Endothelial cell of umbilical vein (primary cell): ENCODE measurements at regions not wholly inside any gene's neighbourhood (a gene's known extent, or its start where the extent isn't known, plus 50 kb on each side); places are given as distances from the start of the nearest gene placed in this dataset.

Experiments used
- POLR2A ChIP-seq: IDR thresholded peaks from 2 replicates; pipeline ENCODE4 v1.6.1; 2012; ENCODE audit warnings: low read depth, mild to moderate bottlenecking, control low read depth, low read length
- TF ChIP-seq, protein P1 (sequence below), 2 donors: IDR thresholded peaks; 1 replicate in 1 of 2; 2 replicates in 1 of 2; pipeline ENCODE4 v1.5.1; 2011; ENCODE audit warnings: low read length in 2 of 2, mild to moderate bottlenecking in 2 of 2, moderate library complexity in 2 of 2, control low read depth in 1 of 2, inconsistent platforms in 1 of 2, low read depth in 1 of 2; ENCODE audit not compliant: insufficient read depth in 1 of 2; ENCODE audit errors: extremely low read depth in 1 of 2
- TF ChIP-seq, protein P2 (sequence below): IDR thresholded peaks from 2 replicates; pipeline ENCODE4 v1.6.1; 2011; ENCODE audit not compliant: insufficient read depth, insufficient read length

DNA sequence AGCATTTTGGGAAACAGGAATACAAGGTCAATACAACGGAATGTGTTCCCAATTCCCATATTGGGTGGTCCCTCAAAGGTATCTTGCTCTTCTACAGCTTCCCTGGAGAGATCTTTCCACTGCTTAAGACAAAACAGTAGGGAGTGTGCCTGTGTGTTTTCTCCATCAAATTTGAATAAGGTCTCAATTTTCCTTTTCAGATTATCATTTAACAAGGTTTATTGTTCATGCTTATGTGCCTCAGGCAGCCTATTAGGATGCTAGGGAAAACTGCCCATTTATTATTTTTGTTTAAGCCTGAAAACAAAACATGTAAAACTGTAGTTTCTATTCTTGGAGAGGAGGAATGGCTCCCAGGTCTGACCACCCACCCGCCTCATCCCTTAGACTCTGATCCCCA, 622.7 kb downstream of the LMO4 start:
- no peak for TF ChIP-seq POLR2A
- TF ChIP-seq, protein P1, sequence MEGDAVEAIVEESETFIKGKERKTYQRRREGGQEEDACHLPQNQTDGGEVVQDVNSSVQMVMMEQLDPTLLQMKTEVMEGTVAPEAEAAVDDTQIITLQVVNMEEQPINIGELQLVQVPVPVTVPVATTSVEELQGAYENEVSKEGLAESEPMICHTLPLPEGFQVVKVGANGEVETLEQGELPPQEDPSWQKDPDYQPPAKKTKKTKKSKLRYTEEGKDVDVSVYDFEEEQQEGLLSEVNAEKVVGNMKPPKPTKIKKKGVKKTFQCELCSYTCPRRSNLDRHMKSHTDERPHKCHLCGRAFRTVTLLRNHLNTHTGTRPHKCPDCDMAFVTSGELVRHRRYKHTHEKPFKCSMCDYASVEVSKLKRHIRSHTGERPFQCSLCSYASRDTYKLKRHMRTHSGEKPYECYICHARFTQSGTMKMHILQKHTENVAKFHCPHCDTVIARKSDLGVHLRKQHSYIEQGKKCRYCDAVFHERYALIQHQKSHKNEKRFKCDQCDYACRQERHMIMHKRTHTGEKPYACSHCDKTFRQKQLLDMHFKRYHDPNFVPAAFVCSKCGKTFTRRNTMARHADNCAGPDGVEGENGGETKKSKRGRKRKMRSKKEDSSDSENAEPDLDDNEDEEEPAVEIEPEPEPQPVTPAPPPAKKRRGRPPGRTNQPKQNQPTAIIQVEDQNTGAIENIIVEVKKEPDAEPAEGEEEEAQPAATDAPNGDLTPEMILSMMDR (IDR thresholded peaks at IDR 0.05; ENCODE audit: extremely low read depth in 1 of 2, insufficient read depth in 1 of 2, low read depth in 1 of 2, low read length in 2 of 2): no peak
- TF ChIP-seq, protein P2, sequence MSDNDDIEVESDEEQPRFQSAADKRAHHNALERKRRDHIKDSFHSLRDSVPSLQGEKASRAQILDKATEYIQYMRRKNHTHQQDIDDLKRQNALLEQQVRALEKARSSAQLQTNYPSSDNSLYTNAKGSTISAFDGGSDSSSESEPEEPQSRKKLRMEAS: no peak
